Stimulated activated naive B cell treated with anti-CD40 and anti-IgM and Interleukin-4, amounts not matched to agents 10 μg/mL and 1 μg/mL and 100 μg/mL, for 72 hours (primary cell): ENCODE measurements at regions not wholly inside any gene's neighbourhood (a gene's known extent, or its start where the extent isn't known, plus 50 kb on each side); places are given as distances from the start of the nearest gene placed in this dataset.
"Not testable (repeated sequence)": the region's sequence is repeated elsewhere in the genome, so short reads cannot be mapped to it uniquely, and the experiment has no call there.

ENCODE experiments used
- ATAC-seq, 2 donors: fragments of 150-1000 bp; cut with Tn5 transposase; replicated peaks; 2 replicates each; pipeline ENCODE4 v1.10.0; 2021; ENCODE audit warnings: moderate library complexity in 1 of 2
- DNase-seq: peaks from one replicate; pipeline ENCODE4 v3.0.0; 2021
- H3K27ac Mint-ChIP-seq: one replicate; pipeline ENCODE4 v1.8.0; 2022; ENCODE audit warnings: mild to moderate bottlenecking, mixed read lengths
- H3K27me3 Mint-ChIP-seq, 2 donors: one replicate each; pipeline ENCODE4 v1.8.0; 2022; ENCODE audit warnings: mixed read lengths in 2 of 2
- H3K36me3 Mint-ChIP-seq, 2 donors: one replicate each; pipeline ENCODE4 v1.8.0; 2022; ENCODE audit warnings: mixed read lengths in 2 of 2, mild to moderate bottlenecking in 1 of 2
- H3K4me1 Mint-ChIP-seq, 2 donors: one replicate each; pipeline ENCODE4 v1.8.0; 2022; ENCODE audit warnings: mixed read lengths in 2 of 2, mild to moderate bottlenecking in 1 of 2
- H3K4me3 Mint-ChIP-seq, 2 donors: one replicate each; pipeline ENCODE4 v1.8.0; 2022; ENCODE audit warnings: mild to moderate bottlenecking in 2 of 2, mixed read lengths in 2 of 2, moderate library complexity in 1 of 2
- H3K9me3 Mint-ChIP-seq, 2 donors: one replicate each; pipeline ENCODE4 v1.8.0; 2022; ENCODE audit warnings: mixed read lengths in 2 of 2, mild to moderate bottlenecking in 1 of 2

- DNase-seq (no peak), ATAC-seq (no peak)
- Mint-ChIP-seq H3K4me1 (peaks cover 8 to 17% of the 10 kb centered on the region in 2 donors), H3K36me3 (no peaks in the 10 kb centered on the region), H3K27me3 (peaks cover 0 to 14% of the 10 kb centered on the region in 2 donors), H3K4me3 (no peak overlapping the region), H3K27ac (no peak overlapping the region), H3K9me3 (peaks cover 0 to 4% of the 10 kb centered on the region in 2 donors)
Observed at GRCh38 chr9:78676009-78676408, 379.1 kb downstream of the PSAT1 start.

DNA sequence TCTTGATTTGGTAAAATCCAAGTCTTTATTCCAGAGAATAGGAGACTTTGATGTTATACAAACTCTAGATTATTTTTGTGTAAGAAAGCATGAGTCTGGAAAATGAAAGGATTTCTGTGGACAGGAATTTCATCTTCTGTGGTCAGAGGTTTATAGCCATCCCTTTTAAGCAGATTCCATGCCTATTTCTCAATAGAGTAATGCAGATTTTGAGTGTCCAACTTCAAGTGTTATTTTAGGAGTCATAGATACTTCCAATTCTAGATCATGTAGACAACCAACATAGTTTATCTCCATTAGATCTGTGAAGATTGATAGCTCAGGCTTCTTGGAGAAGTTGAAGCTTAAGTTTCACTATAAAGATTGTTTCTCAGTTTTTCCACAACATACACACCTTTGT lies 379.7 kb downstream of the PSAT1 start:
- peaks cover 0 to 8% of the 10 kb centered on the region in 2 donors for H3K27me3 Mint-ChIP-seq

DNA sequence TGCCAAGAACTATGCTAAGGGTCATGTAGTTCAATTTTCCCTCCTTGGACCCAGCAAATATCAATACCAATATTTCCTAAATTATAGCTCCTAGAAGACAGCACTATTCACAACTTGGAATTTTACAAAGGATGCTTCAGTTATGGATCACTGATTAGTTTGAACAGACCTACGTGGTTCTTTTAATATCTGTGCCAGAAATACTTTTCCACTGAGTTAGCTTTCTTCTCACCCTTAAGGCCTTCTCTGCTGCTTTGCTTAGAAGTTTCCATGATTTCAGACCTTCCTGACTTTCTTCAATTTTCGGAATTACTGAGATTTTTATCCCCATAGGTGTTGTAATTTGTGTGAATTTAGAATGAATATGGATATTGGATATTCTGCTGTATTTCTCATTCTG lies 380.4 kb downstream of the PSAT1 start:
- Mint-ChIP-seq H3K4me1 (peaks cover 8 to 17% of the 10 kb centered on the region in 2 donors), H3K4me3 (no peak overlapping the region), H3K27ac (no peak overlapping the region), H3K27me3 (peaks cover 0 to 5% of the 10 kb centered on the region in 2 donors), H3K36me3 (no peaks in the 10 kb centered on the region), H3K9me3 (no peaks in the 10 kb centered on the region)
- ATAC-seq (no peak), DNase-seq (no peak)

More for the DNA sequence above, 379.7 kb downstream of the PSAT1 start:
- ATAC-seq = no peak
- Mint-ChIP-seq H3K4me3 (no peak overlapping the region), H3K36me3 (no peaks in the 10 kb centered on the region), H3K4me1 (peaks cover 8 to 17% of the 10 kb centered on the region in 2 donors), H3K27ac (no peak overlapping the region), H3K9me3 (peaks cover 0 to under 1% of the 10 kb centered on the region in 2 donors)
- no peak for DNase-seq

GRCh38 chr9:78678877-78679276 lies 382.0 kb downstream of the PSAT1 start:
- DNase-seq (no peak), ATAC-seq (no peak)
- Mint-ChIP-seq H3K27me3 (peaks cover 8 to 10% of the 10 kb centered on the region in 2 donors), H3K36me3 (no peaks in the 10 kb centered on the region), H3K4me1 (peaks cover 8 to 17% of the 10 kb centered on the region in 2 donors), H3K9me3 (no peaks in the 10 kb centered on the region), H3K4me3 (no peak overlapping the region), H3K27ac (no peak overlapping the region)

DNA sequence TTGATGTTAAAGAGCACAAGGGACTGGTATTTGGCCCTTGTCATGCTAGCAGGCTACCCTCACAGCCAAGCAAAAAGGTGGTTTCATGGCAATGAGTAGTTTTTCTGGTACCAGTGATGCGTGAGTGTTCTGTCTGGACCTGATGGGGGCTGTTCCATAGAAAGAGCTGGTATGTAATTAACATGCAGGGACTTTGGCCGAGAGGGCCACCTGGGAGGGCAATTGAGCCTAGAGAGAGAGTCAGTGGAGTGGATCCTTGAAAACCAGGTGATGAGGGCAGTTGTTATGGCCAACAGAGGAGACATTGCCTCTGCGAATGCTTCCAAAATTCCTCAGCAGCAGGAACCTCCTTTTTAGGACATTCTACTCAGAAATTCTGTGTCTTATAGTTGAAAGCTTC lies 383.3 kb downstream of the PSAT1 start:
- ATAC-seq = no peak

DNA sequence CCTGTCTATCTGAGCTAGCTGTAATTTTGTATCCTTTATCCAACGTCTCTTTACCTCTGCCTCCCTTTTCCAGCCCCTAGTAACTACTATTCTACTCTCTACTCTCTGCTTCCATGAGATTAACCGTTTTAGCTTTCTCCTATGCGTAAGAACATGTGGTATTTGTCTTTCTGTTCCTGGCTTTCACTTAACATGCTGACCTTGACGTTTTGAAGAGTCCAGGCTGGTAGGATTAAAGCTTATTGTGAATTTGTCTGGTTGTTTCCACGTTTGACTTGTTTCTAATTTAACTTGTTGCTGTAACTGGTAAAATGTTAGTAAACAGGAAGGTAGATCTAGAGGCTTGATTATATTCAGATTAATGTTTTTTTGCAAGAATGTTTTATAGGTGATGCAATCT lies 385.3 kb downstream of the PSAT1 start:
- H3K4me3 Mint-ChIP-seq = no peak overlapping the region
- ATAC-seq = no peak
- H3K4me1 Mint-ChIP-seq = peaks cover 0 to 8% of the 10 kb centered on the region in 2 donors
- H3K27me3 Mint-ChIP-seq = peaks cover 5 to 8% of the 10 kb centered on the region in 2 donors
- no peak for DNase-seq
- no peaks in the 10 kb centered on the region for H3K36me3 Mint-ChIP-seq
- H3K27ac Mint-ChIP-seq = no peak overlapping the region
- no peaks in the 10 kb centered on the region for H3K9me3 Mint-ChIP-seq

More for the DNA sequence above, 383.3 kb downstream of the PSAT1 start:
- Mint-ChIP-seq H3K27ac (no peak overlapping the region), H3K4me3 (no peak overlapping the region), H3K27me3 (peaks cover 8 to 10% of the 10 kb centered on the region in 2 donors), H3K36me3 (no peaks in the 10 kb centered on the region), H3K9me3 (no peaks in the 10 kb centered on the region), H3K4me1 (peaks cover 7 to 8% of the 10 kb centered on the region in 2 donors)
- DNase-seq = no peak

DNA sequence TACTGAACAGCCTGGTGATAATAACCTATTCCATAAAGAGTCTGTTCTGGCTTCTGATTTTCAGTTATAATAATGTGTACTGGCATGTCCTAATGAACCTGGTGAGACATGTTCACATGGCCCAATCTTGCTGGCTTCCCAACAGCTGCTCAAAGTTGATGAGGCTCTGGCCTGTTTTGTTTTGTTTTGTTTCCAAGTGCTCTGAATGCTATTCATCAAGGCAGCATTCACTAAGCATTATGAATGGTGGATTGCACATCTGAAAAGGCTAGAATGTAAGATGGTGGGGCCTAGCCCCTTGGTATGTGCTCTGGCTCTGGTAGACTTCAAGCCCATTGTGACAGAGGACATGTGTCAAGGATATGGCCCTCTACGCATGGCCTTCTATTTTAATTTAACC lies 388.5 kb downstream of the PSAT1 start:
- no peaks in the 10 kb centered on the region for H3K36me3 Mint-ChIP-seq
- no peak for DNase-seq
- no peaks in the 10 kb centered on the region for H3K4me1 Mint-ChIP-seq
- H3K9me3 Mint-ChIP-seq = no peaks in the 10 kb centered on the region
- H3K27ac Mint-ChIP-seq = no peak overlapping the region
- H3K27me3 Mint-ChIP-seq = peaks cover 5 to 8% of the 10 kb centered on the region in 2 donors
- no peak for ATAC-seq
- H3K4me3 Mint-ChIP-seq = no peak overlapping the region

- Mint-ChIP-seq H3K27ac (no peak overlapping the region), H3K9me3 (peaks cover 0 to 5% of the 10 kb centered on the region in 2 donors), H3K4me1 (peaks cover 11 to 14% of the 10 kb centered on the region in 2 donors), H3K4me3 (no peak overlapping the region), H3K27me3 (peaks cover 0 to 2% of the 10 kb centered on the region in 2 donors), H3K36me3 (peaks cover 0 to 4% of the 10 kb centered on the region in 2 donors)
- ATAC-seq = no peak
- DNase-seq = no peak
Observed at GRCh38 chr9:78688796-78689195, 391.9 kb downstream of the PSAT1 start.

GRCh38 chr9:78691542-78691941 lies 394.6 kb downstream of the PSAT1 start:
- ATAC-seq = no peak
- Mint-ChIP-seq H3K36me3 (peaks cover 0 to 4% of the 10 kb centered on the region in 2 donors), H3K27me3 (no peaks in the 10 kb centered on the region), H3K4me3 (no peak overlapping the region), H3K4me1 (peaks cover 21 to 36% of the 10 kb centered on the region in 2 donors), H3K27ac (no peak overlapping the region), H3K9me3 (peaks cover 0 to 5% of the 10 kb centered on the region in 2 donors)
- DNase-seq = no peak

GRCh38 chr9:78692871-78693270 lies 395.9 kb downstream of the PSAT1 start:
- DNase-seq = no peak
- H3K36me3 Mint-ChIP-seq = peaks cover 0 to 9% of the 10 kb centered on the region in 2 donors
- no peak for ATAC-seq
- H3K4me1 Mint-ChIP-seq = peaks cover 26 to 42% of the 10 kb centered on the region in 2 donors
- no peak overlapping the region for H3K4me3 Mint-ChIP-seq
- peaks cover 5 to 7% of the 10 kb centered on the region in 2 donors for H3K9me3 Mint-ChIP-seq
- H3K27me3 Mint-ChIP-seq = no peaks in the 10 kb centered on the region
- peak overlapping the region; percentile 56 for H3K27ac Mint-ChIP-seq

GRCh38 chr9:78694974-78695373 lies 398.0 kb downstream of the PSAT1 start:
- peaks cover 5 to 11% of the 10 kb centered on the region in 2 donors for H3K36me3 Mint-ChIP-seq

DNA sequence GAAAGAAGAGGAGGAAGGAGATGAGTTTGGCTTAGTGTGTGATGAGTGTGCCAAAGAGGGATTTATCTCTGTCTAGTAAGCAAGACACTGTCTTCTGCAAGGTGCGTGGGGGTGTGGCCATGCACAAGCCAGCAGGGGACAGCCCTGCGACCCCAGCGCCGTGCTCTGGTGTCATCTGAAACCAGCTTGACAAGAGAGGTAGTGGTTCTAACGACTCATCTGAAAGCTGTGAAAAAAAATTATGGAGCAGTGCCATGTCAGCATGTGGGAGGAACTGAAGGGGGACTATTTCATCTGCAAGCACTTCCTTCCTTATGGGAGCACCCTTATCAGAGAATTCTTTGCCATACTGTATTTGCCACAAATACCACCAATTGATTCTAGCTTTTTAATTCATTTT lies 398.6 kb downstream of the PSAT1 start:
- Mint-ChIP-seq H3K27me3 (no peaks in the 10 kb centered on the region), H3K36me3 (peaks cover 5 to 11% of the 10 kb centered on the region in 2 donors), H3K27ac (peak overlapping the region; percentile 57), H3K4me1 (peaks cover 36 to 60% of the 10 kb centered on the region in 2 donors), H3K4me3 (peak overlapping the region; percentile 59 to 79), H3K9me3 (peaks cover 5 to 7% of the 10 kb centered on the region in 2 donors)
- DNase-seq = peak; percentile 21
- peak; percentile 72 to 83 for ATAC-seq

More at GRCh38 chr9:78694974-78695373, 398.0 kb downstream of the PSAT1 start:
- Mint-ChIP-seq H3K27me3 (no peaks in the 10 kb centered on the region), H3K4me3 (peak overlapping the region; percentile 59 to 79), H3K9me3 (peaks cover 5 to 7% of the 10 kb centered on the region in 2 donors), H3K4me1 (peaks cover 36 to 58% of the 10 kb centered on the region in 2 donors), H3K27ac (peak overlapping the region; percentile 65)
- DNase-seq (peak; percentile 11), ATAC-seq (peak; percentile 70 to 73)

DNA sequence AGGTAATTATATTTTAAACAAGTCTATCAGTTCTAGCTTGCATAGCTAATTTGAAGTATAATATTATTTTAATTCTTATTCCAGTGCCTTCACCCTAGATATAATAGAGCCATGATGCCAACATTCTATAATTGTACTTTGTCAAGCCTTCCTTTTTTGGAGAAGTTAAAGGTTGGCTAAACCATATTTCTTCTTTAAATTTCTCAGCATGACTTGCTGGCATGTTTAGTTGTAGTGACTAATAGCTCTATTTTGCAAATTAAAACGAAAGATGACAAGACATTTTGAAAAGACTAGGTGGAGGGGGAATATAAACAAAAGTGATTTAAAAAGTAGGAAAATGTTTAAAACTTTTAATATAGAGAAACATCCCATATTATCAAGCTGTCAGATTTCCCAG lies 400.7 kb downstream of the PSAT1 start:
- no peak for ATAC-seq
- Mint-ChIP-seq H3K4me1 (peaks cover 40 to 76% of the 10 kb centered on the region in 2 donors), H3K27ac (no peak overlapping the region), H3K9me3 (peaks cover 5% of the 10 kb centered on the region in 2 donors), H3K4me3 (no peak overlapping the region), H3K27me3 (no peaks in the 10 kb centered on the region), H3K36me3 (peaks cover 8 to 12% of the 10 kb centered on the region in 2 donors)
- no peak for DNase-seq

DNA sequence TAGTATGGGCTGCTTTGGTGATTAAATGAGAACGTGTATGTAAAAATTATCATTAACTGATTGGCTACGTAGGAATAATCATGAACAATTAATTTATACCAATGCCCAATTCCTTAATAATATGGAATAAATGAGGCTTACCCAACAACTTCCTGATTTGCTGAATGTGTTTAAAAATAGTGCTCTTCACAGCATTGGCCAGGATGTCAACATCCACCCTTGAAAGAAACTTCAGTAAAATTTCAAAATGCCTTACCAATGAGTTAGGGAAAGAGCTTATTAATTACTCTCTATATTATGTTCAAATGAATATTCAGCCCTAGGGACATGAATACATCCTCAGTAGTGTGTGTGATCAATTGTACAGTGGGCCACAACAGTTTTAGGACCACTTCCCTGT lies 401.4 kb downstream of the PSAT1 start:
- DNase-seq = no peak
- Mint-ChIP-seq H3K27ac (no peak overlapping the region), H3K4me3 (no peak overlapping the region), H3K27me3 (no peaks in the 10 kb centered on the region), H3K9me3 (peaks cover 8 to 9% of the 10 kb centered on the region in 2 donors), H3K4me1 (peaks cover 36 to 76% of the 10 kb centered on the region in 2 donors), H3K36me3 (peaks cover 9 to 13% of the 10 kb centered on the region in 2 donors)
- no peak for ATAC-seq

- not testable (repeated sequence) for H3K27me3 Mint-ChIP-seq, DNase-seq, ATAC-seq
- Mint-ChIP-seq H3K9me3 (peaks cover 9 to 10% of the 10 kb centered on the region in 2 donors), H3K4me1 (peaks cover 34 to 73% of the 10 kb centered on the region in 2 donors), H3K4me3 (peak overlapping the region in 1 of 2 donors; percentile 12), H3K27ac (peak overlapping the region; percentile 38), H3K36me3 (peaks cover 10 to 17% of the 10 kb centered on the region in 2 donors)
Observed at GRCh38 chr9:78699217-78699616, 402.3 kb downstream of the PSAT1 start.
